ENCODE measurements at regions not wholly inside any gene's neighbourhood (a gene's known extent, or its start where the extent isn't known, plus 50 kb on each side); places are given as distances from the start of the nearest gene placed in this dataset.

DNA sequence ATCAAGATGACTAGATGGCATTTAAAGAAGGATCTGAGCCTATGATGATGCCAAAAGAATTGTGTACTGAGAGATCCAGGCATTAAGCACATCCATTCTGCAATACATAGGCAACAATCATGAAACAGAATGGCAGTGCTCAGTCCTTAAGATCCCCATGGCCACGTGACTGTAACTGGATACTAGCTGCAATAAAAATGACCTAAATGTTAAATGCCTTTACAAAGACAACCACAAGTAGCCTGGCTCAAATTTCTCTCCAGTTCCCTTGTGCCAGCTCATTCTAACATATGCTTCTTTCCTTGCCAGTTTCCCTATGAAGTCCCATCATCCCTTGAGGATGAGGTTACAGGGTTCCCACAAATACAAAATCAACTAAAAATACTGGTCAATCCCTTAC, 148.3 kb upstream of the GHR start:
- H3K9me3 ChIP-seq (ENCODE audit: insufficient read depth, low read length), result no peaks in the 10 kb centered on the region
- H3K27me3 ChIP-seq (ENCODE audit: low read length), result no peaks in the 10 kb centered on the region
- H3F3A ChIP-seq (ENCODE audit: insufficient read depth), result no peaks in the 10 kb centered on the region
- H3K4me2 ChIP-seq (ENCODE audit: low read depth, low read length, poor library complexity, severe bottlenecking), result no peak overlapping the region
- H3K9ac ChIP-seq (ENCODE audit: low read length), result no peak overlapping the region
- H3K36me3 ChIP-seq (ENCODE audit: low read length), result no peaks in the 10 kb centered on the region
- no peak overlapping the region for H3K27ac ChIP-seq (ENCODE audit: low read depth, low read length)
- no peak overlapping the region for H2AFZ ChIP-seq (ENCODE audit: low read depth, low read length, severe bottlenecking)
- no peaks in the 10 kb centered on the region for H4K20me1 ChIP-seq (ENCODE audit: low read depth, low read length)
- H3K79me2 ChIP-seq (ENCODE audit: insufficient read depth, low read length), result no peaks in the 10 kb centered on the region
- no peaks in the 10 kb centered on the region for H3K9me2 ChIP-seq (replicated peaks; ENCODE audit: insufficient read depth, low read length)
- no peak overlapping the region for H3K4me3 ChIP-seq (ENCODE audit: insufficient read depth, low read length, poor library complexity, severe bottlenecking)
- TF ChIP-seq EZH2phosphoT487 (conservative IDR thresholded peaks at IDR 0.05; ENCODE audit: low read length), result no peak
- TF ChIP-seq, protein P1, sequence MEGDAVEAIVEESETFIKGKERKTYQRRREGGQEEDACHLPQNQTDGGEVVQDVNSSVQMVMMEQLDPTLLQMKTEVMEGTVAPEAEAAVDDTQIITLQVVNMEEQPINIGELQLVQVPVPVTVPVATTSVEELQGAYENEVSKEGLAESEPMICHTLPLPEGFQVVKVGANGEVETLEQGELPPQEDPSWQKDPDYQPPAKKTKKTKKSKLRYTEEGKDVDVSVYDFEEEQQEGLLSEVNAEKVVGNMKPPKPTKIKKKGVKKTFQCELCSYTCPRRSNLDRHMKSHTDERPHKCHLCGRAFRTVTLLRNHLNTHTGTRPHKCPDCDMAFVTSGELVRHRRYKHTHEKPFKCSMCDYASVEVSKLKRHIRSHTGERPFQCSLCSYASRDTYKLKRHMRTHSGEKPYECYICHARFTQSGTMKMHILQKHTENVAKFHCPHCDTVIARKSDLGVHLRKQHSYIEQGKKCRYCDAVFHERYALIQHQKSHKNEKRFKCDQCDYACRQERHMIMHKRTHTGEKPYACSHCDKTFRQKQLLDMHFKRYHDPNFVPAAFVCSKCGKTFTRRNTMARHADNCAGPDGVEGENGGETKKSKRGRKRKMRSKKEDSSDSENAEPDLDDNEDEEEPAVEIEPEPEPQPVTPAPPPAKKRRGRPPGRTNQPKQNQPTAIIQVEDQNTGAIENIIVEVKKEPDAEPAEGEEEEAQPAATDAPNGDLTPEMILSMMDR (IDR thresholded peaks at IDR 0.05; ENCODE audit: insufficient read depth, low read length, poor library complexity, severe bottlenecking), result no peak

DNA sequence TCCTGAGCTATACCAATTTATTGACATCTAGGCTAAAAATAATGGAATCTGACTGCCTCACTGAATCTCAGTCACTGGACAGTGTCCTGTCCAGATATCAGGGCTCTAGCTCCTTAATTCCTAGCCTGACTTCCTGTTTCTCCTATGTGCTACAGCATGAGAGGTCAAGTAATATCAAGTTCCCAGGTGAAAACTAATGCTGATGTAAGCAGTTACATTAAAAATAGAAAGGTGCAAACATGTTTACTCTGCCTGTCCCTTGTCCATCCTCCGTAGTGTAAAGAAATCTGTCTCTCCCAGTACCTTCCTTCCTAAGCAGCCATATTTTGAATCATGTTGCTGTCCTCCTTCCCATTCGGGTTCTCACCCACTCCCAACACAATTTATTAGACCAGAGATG, 145.9 kb upstream of the GHR start:
- H3K27ac ChIP-seq (ENCODE audit: low read depth, low read length), result no peak overlapping the region
- H3K27me3 ChIP-seq (ENCODE audit: low read length), result no peaks in the 10 kb centered on the region
- no peaks in the 10 kb centered on the region for H3K9me2 ChIP-seq (replicated peaks; ENCODE audit: insufficient read depth, low read length)
- H3K79me2 ChIP-seq (ENCODE audit: insufficient read depth, low read length), result no peaks in the 10 kb centered on the region
- H3K4me2 ChIP-seq (ENCODE audit: low read depth, low read length, poor library complexity, severe bottlenecking), result no peak overlapping the region
- H4K20me1 ChIP-seq (ENCODE audit: low read depth, low read length), result no peaks in the 10 kb centered on the region
- no peaks in the 10 kb centered on the region for H3K36me3 ChIP-seq (ENCODE audit: low read length)
- TF ChIP-seq EZH2phosphoT487 (conservative IDR thresholded peaks at IDR 0.05; ENCODE audit: low read length), result no peak
- TF ChIP-seq, protein P1 (IDR thresholded peaks at IDR 0.05; ENCODE audit: insufficient read depth, low read length, poor library complexity, severe bottlenecking), result no peak
- H3K9ac ChIP-seq (ENCODE audit: low read length), result no peak overlapping the region
- no peak overlapping the region for H3K4me3 ChIP-seq (ENCODE audit: insufficient read depth, low read length, poor library complexity, severe bottlenecking)
- no peaks in the 10 kb centered on the region for H3F3A ChIP-seq (ENCODE audit: insufficient read depth)
- no peak overlapping the region for H2AFZ ChIP-seq (ENCODE audit: low read depth, low read length, severe bottlenecking)
- H3K9me3 ChIP-seq (ENCODE audit: insufficient read depth, low read length), result no peaks in the 10 kb centered on the region

DNA sequence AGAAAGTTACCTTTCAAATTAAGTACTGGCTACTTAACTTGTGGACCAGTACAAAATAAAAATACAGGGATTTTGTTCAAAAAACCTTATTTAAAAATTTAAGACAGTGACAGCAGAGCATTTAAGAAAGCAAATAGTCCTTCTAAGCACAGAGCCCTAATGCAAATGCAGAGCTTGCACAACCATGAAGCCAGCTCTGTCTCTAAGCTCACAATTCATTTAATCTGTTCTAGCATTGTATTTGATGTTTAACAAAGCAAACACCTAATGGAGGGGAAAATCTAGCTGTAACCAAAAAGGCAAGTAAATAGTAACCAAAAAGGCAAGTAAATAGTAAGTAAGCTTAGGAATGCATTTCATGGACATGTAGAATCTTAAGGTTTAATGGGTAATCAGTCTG, 138.7 kb upstream of the GHR start:
- TF ChIP-seq, protein P1 (IDR thresholded peaks at IDR 0.05; ENCODE audit: insufficient read depth, low read length, poor library complexity, severe bottlenecking), result no peak
- TF ChIP-seq EZH2phosphoT487 (conservative IDR thresholded peaks at IDR 0.05; ENCODE audit: low read length), result no peak

More for the DNA sequence above, 138.7 kb upstream of the GHR start:
- Histone ChIP-seq H3K27me3 (ENCODE audit: low read length) (no peaks in the 10 kb centered on the region), H4K20me1 (ENCODE audit: low read depth, low read length) (no peaks in the 10 kb centered on the region), H3K9ac (ENCODE audit: low read length) (no peak overlapping the region), H3K27ac (ENCODE audit: low read depth, low read length) (no peak overlapping the region), H3K9me3 (ENCODE audit: insufficient read depth, low read length) (no peaks in the 10 kb centered on the region), H3K4me2 (ENCODE audit: low read depth, low read length, poor library complexity, severe bottlenecking) (no peak overlapping the region), H3K9me2 (replicated peaks; ENCODE audit: insufficient read depth, low read length) (no peaks in the 10 kb centered on the region), H3K4me3 (ENCODE audit: insufficient read depth, low read length, poor library complexity, severe bottlenecking) (no peak overlapping the region), H2AFZ (ENCODE audit: low read depth, low read length, severe bottlenecking) (no peak overlapping the region), H3K79me2 (ENCODE audit: insufficient read depth, low read length) (no peaks in the 10 kb centered on the region), H3K36me3 (ENCODE audit: low read length) (no peaks in the 10 kb centered on the region), H3F3A (ENCODE audit: insufficient read depth) (no peaks in the 10 kb centered on the region)
